MV-4-11 (cell line): ENCODE measurements at regions not wholly inside any gene's neighbourhood (a gene's known extent, or its start where the extent isn't known, plus 50 kb on each side); places are given as distances from the start of the nearest gene placed in this dataset.
A peak's percentile ranks its signal among the peaks of the same experiment; 100 is the strongest.

ENCODE experiments used
- DNase-seq: peaks from one replicate; lab custom pipeline; 2025; lab: John Stamatoyannopoulos, UW

DNA sequence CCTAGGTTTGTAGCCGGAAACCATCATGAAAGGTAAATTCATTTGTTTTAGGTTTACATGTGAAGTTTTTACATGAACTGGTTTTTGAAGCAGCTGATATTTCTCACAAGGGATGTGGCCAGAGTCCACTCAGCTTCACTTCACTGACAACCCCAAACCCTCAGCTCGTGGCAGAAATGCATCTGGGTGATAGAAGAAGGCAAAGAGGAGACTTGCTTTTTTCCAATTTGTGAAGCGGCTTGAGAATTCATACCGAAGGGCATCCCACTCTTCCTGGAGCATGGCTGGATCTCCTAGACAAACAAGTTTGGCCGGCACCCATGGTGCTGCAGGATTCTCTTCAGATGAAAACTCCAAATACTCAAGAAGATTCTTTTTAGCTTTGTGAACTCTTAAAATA, 392.8 kb upstream of the CNR1 start:
- no peak for DNase-seq

DNA sequence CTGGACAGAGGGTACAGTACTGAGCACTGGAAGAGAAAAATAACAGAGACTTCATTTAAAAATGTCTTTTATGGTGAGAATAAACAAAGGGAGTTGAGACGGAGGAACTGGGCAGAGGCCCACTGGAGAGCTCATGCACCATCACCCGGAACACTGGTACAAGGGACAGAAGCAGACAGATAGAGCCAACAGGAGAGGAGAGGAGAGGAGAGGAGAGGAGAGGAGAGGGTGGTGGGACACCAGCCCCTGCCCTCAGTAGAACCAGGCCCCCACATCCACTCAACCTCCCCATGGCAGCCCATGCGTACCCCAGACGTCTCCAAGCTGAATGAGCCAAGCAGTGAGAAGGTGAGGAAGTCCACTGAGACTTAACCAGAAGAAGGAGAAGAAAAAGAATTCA, 390.5 kb upstream of the CNR1 start:
- no peak for DNase-seq

DNA sequence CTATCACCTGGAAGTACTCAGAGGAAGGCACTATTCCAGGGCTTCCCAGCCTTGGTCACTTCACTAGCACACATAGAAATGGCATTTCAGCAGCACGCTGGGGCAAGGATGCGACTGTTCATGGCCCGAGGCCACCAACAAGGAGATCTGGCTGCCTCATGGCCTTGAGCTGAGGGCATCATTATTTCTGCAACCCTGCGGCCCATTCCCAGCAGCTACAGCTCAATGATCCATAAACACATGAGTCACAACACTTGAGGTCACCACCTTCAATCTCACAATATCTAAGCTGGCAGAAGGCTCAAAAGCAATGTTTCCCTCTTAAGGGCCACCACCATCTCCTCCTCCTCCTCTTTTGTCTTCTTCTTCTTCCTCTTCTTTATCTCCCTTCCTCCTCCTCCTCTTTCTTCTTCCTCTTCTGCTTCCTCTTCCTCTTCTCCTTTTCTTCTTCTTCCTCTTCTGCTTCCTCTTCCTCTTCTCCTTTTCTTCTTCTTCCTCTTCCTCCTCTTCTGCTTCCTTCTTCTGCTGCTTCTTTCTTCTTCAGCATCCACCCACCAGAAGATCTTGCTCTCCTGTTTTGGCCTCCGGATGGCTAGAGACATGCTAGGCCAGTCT, 382.9 kb upstream of the CNR1 start:
- DNase-seq, result peak; percentile 43

DNA sequence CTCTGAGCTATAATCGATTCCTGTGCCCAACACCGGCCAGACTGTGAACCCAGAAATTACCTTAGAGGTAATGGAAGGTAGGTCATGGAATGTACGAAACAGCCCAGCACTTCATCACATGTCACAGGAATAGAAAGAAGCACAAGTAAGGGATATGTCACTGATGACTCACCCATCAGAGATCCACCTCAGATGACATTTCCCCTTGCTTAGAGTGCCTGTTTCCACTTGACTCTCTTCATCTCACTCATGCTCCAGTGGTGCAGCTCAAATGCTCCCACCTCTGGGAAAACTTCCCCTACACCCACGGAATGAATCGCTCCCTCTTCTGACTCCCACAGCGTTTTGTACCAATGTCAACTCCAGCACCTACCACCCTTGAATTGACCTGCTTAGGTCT, 381.6 kb upstream of the CNR1 start:
- DNase-seq, result peak; percentile 5

DNA sequence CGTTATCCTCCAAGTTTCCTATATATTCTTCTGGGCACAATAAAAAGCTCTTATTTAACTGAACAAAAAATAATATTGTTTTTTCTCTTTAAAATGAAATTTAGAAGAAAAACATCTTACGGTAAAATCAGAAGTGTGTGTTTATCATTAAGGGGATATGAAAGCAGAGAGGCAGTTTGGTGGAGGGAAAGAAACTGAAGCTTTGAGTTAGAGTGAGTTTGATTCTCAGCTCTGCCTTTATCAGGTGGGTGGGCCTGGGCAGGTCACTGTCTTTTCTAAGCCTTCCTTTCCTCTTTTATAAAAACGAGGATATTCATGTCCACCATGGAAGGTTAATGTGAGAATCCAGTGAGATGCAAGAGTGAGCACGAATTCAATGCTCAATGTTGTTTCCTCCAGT, 379.8 kb upstream of the CNR1 start:
- DNase-seq, result no peak

DNA sequence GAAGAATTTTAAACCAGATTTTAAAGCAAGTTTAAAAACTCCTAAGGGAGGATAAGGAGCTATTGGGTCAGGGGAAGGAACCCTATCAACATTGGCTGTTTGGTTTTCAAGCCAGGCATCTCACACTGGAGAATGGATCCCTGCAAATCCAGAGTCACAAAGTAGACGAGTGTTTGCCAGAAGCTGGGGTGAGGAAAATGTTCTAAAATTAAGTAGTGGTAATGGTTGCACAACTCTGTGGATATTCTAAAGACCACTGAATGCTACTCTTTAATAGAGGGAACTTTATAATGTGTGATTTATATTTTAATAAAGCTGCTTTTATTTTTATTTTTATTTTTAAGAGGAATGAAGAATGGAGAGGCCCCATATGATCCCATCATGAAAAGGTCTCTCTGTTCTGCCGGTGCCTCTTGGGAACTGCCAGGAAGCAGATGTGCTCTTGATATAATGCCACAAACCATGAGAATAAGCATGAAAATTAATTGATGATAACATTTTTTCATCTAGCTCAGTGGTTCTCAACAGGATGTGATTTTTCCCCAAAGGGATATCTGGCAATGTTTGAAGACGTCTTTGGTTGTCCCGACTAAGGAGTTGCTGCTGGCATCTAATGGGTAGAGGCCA, 379.0 kb upstream of the CNR1 start:
- no peak for DNase-seq

DNA sequence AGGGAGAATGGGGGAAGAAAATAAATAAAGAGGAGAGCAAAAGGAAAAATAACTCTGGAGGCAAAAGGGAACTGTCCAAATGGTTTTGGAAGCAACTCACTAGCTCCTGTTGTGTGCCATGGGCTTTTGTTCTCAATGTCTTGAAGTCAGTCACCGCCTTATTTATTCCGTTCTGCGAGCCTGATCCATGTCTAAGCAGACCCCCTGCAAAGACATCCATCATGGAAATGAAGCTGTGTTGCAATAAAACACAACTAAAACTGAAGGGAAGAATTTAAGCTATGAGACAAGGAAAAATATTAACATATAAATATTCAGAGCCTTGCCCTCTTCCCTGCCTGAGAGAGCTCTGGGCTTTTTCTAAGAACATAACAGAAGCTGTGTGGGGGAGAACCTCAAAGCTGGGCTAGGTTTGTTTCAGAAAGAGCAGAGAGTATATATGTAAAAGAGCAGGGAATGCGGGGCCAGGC, 373.2 kb upstream of the CNR1 start:
- DNase-seq, result no peak

DNA sequence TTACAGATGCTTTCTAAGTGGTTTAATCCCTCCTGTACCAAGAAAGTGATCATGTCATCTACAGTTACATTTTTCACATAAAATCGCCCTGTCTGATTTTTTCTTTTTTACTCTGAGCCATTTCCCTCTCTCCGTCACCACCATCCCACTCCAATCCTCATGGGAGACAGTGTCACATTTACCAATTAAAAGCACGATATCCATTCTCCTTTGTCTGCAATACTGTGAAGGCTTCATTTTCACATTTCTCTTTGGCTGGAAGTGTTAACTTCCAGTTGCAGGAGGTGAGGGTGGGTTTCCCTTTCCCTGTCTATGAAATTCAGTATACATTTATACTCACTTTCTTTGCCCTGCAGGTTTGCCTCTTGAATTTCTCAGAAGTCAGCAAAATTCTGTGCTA, 372.7 kb upstream of the CNR1 start:
- no peak for DNase-seq

DNA sequence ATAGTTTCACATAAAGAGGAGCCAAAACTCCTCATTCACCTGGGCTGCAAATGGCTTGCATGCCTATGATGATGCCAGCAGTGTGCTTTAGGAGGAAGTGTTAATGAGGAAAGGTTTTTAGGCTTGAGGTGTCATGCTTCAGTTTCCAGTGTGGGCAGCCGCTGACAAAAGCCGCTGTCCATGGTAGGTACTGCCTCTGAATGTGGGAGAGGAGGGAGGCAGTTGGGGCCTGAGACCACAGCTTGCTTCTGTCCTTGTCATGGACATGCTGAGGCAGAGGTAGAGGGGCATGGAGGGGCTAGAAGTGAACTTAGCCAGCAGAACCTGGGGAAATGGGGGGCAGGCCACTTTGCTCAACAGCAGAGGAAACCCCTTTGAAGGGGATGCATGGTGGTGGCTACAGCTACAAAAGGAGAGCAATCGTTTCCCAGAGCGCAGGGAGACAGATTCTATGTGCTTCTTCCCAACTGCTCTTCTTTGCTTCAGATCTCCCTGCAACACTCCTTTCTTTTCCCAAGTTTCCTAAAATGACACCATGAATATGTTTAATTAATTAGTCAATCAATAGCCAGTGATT, 372.1 kb upstream of the CNR1 start:
- peak; percentile 46 for DNase-seq

DNA sequence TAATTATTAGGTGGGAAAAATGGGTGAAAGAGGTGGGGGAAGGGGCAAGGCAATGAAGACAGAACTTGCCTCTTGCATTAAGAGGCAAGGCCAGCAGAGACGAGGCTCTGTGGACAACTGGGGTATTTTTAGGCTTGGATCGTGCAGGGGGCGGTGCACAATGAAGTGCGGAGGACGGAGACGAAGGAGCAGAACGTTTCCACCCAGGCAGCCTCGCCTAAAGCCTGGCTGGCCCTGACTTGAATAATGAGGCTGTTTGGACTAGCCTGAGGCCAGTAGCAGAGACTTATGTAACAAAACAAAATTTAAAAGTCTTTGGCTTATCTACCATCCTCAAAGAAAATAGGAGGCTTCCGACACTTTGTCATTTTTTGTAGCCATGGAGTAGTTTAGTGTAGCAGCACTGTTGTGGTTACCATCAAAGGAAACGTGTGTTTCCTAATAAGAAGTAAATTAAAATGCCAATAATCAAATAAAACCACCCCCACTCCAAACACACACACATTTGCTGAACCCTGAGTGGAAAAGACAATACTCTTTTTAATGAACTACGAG, 370.0 kb upstream of the CNR1 start:
- no peak for DNase-seq

DNA sequence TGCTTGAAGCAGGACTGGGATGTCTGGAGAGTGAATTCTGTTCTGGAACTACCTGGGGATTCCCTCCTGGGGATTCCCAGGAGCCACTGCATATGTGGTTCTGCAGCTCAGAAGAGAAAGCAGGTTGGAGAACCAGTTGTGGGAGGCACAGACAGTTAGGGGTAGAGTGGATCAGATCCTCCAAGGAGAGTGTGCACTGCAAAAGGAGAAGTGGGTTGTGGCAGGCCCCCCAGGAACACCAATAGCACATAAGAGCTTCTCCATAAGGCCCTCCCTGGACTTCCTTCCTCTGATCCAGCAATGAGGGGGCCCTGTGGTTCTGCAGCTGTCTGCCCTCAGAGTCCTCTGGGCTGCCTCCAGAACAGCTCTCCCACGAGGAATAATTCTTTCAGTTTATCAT, 369.2 kb upstream of the CNR1 start:
- peak; percentile 94 for DNase-seq

DNA sequence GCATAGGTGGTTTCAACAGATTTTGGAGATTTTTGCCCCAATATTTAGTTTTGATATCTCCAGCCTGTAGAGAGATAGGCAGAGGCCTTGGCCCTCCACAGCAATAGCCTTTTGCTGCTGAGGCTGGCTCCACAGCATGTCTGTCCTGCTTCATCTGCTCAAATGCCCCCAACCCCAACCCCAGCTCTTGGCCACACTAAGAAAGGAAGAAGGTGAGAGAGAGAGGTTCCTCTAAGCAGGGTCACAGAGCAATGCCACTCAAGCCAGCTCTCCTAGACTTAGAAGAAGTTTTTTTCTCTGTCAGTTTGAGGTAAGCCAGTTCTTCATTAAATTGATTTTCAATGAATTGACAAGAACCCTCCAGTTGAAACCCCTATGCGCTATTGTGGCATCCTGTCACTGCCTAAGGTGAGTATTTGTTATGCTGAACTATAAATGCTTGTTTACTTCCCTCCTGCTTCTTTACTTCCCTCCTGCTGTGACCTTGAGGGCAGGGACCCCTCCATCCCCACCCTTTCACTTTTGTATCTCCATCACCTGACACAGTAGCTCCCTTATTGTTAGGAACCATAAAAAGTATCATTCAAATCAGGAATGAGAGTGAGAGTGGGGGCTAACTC, 366.2 kb upstream of the CNR1 start:
- DNase-seq, result no peak

DNA sequence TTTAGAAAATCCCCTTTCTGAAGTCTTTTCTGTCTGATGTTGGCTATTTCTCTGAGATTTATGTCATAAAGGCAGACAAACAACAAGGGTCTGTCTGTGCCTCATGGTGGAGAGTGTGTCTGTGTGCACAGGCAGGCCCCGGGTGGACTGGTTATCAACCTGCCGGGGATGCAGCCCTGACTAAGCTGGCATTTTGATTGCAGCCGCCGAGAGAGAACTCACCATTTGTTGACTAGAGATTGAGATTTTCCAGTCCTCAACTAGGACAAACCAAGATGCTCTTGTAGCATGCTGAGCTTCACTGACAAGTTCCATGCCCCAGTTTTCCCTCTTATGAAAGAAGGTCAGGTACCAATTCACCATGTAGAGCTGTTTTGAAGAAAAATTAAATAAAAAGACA, 363.6 kb upstream of the CNR1 start:
- DNase-seq, result no peak

DNA sequence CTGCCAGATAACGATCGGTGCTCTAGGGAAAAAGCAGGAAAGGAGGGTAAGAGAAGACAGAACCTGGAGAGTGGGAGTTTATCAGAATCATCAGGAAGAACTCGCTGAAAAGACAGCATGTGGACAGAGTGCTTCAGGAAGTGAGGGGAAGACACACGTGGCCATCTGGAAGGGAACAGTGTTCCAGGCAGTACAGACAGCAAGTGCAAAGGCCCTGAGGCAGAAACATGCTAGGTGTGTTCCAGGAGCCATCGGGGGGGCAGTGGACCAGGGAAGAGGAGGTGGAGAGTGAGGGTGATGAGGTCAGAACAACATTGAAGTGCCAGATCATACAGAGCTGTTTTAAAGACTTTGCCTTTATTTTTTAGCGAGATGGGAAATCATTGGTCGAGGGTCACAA, 354.3 kb upstream of the CNR1 start:
- DNase-seq, result no peak

DNA sequence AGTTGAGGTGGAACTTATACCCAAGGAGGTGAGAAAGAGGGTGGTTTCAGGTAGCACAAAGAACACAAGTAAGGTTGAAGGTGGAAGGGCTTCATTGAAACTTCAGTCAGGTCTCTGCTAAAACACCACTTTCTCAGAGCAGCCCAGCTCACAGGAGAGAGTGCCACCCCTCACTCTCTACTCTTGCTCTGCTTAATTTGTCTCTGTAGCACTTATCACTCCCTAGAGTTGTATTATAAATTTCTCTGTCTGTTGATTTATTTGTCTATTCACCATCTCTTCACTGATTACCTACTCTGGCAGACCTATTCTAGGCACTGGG, 353.8 kb upstream of the CNR1 start:
- no peak for DNase-seq

DNA sequence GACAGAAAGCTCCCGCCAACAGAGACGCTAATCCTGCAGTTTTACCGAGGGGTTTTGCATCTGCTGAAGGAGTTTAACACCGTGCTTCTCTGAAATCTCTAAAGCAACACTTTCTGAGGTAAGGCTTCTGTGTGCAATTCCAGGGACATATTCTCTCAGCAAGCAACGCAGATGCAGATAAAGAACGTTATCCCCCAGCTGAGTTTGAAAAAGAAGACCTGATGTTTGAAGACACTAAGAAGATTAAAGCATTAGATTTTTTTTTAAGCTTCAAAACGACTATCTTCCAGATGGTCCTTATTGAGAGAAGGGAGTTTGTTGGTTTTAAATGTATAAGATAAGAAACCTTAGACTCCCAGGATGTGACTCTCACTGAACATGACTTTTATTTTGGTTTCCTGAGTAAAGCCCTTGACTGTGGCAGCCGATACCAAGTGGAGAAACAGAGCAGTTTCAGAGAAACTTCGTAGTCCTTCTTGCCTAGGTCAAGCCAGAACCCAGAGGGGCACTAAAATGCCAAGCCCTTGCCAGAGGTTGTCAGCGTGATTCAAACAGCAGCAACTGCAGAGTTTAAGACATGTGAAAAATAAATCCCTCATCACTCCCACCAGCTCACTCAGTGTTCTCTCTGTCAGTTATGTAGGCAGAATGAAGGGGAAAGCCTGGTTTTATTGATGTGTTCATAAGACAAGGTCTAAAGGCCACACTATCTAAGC, 353.3 kb upstream of the CNR1 start:
- no peak for DNase-seq

DNA sequence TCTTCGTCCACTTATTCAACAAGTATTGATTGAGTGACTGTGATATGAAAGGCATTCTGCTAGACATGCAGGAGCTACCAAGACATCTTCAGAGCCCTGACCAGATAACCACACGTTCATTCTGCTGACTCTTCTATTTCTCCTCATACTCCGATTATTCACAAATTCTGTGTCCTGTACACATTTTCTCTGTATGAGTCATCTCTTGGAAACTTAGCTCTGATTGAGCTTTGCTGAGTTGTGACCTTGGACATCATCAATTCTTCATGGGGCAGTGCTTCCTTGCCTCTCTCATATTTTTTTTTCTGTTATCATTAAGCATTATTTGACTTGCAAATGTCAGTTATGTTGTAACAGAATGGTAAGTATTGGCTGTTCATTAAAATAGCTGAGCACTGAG, 351.6 kb upstream of the CNR1 start:
- DNase-seq, result no peak

DNA sequence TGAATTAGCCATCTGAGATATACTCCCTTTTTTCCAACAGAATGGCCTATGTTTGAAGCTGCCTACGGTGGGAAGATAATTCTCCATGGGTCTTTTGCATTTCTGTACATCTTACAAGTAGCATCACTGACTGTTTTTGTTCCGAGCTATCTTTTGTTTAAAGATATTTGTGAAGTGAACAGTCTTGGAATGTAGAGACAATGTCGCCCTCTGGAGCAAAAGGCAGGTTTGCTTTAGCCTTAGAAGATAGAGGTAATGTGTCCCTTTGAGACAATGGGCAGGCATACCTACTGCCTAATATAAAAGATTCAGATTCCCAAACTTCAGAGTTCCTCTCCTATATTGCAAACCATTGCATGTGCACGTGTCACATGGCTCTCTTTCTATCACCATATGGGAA, 347.8 kb upstream of the CNR1 start:
- no peak for DNase-seq

DNA sequence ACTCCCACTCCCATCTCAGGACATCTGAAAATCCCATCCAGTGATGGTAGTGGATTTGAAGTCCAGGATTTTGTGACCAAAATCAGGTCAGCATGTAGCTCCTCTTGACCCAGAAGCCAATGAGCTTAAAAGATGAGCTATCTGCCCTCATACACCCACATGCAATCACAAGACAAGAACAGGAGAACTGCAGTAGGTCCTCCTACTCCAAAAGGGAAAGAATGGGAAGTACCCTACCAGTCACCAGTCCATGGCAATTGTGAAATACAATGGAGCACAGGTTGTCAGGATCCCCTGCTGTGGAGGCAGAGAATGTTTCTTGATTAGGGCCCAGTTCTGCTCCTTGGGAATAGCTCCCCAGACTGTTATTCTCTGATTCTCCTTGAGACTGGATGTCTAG, 347.3 kb upstream of the CNR1 start:
- no peak for DNase-seq

DNA sequence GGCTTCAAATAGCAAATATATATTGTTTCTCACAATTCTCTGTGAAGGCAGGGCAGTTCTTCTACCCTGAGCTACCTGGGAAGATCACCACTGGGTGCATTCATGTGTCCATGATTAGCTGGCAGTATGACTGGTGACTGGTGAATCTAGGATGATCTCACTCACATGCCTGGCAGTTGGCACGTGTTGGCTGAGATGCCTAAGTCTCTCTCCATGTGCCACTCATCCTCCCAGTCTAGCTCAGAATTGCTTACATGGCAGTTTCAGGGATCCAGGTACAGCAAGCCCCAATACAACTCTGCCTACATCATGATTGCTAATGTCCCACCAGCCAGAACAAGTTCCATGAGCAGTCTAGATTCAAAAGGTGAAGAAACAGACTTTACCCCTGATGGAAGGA, 346.8 kb upstream of the CNR1 start:
- no peak for DNase-seq

DNA sequence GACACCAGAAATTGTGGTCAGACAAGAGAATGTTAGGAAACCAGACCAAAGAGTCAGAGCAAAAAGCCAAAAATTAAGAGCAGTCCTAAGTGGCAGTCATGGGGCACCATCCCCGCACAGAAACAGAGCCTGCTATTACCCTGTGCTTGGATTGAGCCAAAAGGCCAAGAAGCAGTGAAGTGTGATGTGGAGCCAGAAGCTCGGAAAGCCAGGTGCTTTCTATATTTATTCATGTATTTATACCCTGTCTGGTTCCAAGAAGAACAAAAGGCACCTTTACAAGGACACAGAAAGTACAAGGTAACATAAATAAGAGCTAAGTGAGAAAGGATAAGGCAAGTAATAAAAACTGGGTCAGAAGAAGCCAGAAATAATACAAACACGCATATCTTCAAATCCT, 336.2 kb upstream of the CNR1 start:
- no peak for DNase-seq

DNA sequence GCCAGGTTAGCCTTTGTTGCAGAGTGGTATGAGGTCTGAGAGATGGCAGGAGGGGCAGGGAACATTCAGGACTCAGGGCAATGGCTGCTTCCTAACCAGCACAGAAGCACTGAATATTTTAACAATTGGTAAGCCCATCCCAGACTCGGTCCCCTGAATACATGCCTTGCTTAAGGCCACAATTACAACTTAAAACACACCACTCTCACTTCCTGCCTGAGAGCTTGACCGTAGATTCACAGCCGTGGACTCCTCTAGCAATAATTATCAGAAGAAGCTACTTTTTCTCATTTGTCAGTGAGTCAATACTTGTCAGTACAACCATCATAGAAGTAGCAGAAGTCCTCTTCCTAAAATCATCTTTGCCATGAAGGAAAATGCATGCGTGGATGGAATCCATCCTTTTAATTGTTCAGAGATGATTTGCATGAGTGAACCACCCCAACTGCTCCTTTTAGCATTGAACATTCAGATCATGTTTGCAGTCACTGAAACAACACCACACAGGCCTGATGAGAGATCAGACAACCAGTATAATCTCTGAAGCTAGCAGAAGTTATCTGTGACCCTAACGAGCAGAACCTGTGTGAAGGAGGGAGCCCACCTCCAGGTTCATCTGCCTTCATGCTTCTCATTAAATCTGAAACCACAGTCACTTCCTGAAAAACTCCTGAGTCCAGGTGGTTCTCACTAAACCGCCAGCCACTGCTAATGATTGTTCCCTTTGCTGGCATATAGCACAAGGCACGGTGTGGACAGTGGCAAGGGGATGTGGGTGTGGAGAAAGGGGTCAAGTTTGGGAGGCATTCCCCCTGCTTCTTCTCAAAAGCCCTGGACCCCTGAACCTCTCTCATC, 333.9 kb upstream of the CNR1 start:
- DNase-seq, result peak; percentile 15
